ENCODE measurements at regions not wholly inside any gene's neighbourhood (a gene's known extent, or its start where the extent isn't known, plus 50 kb on each side); places are given as distances from the start of the nearest gene placed in this dataset.

DNA sequence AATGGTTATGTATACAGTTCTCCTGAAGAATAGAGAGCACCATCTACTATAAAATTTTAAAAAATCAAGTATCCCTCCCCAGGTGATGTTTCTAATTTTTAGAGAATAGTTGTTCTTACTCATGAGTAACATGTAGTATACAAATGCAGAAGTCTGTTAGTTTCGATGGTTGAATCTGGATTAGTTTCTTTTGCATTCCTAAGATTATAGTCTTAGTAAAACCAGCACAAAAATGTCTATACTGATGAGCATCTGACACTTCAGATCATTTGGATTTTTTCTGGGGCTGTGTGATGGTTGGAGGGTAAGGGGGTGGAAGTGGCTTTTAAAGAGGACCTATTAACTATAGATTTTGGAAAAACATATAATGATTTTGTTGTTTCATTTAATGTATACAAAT is 167.3 kb upstream of the SGO1 start:
- TF ChIP-seq, protein P1, sequence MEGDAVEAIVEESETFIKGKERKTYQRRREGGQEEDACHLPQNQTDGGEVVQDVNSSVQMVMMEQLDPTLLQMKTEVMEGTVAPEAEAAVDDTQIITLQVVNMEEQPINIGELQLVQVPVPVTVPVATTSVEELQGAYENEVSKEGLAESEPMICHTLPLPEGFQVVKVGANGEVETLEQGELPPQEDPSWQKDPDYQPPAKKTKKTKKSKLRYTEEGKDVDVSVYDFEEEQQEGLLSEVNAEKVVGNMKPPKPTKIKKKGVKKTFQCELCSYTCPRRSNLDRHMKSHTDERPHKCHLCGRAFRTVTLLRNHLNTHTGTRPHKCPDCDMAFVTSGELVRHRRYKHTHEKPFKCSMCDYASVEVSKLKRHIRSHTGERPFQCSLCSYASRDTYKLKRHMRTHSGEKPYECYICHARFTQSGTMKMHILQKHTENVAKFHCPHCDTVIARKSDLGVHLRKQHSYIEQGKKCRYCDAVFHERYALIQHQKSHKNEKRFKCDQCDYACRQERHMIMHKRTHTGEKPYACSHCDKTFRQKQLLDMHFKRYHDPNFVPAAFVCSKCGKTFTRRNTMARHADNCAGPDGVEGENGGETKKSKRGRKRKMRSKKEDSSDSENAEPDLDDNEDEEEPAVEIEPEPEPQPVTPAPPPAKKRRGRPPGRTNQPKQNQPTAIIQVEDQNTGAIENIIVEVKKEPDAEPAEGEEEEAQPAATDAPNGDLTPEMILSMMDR (IDR thresholded peaks at IDR 0.05 in 8 of 11, conservative IDR thresholded peaks at IDR 0.05 in 3 of 11): no peak
- no peak for TF ChIP-seq POLR2AphosphoS5 (IDR thresholded peaks at IDR 0.05)

Measured in spleen (tissue), 7 donors.